Thyroid gland (tissue), 4 donors: ENCODE measurements at regions not wholly inside any gene's neighbourhood (a gene's known extent, or its start where the extent isn't known, plus 50 kb on each side); places are given as distances from the start of the nearest gene placed in this dataset.

Experiments
- DNase-seq, 2 donors: peaks; one replicate each; pipeline ENCODE4 v3.0.0-alpha.2; 2019
- H3K27ac ChIP-seq, 3 donors: fragments of 200-600 bp; sonication (generic); 1 replicate in 2 of 3; 2 replicates in 1 of 3; pipeline ENCODE4 v1.5.1; 2016 to 2019; ENCODE audit warnings: mild to moderate bottlenecking in 1 of 3, moderate library complexity in 1 of 3
- H3K27me3 ChIP-seq: fragments of 200-600 bp; sonication (generic); one replicate; pipeline ENCODE4 v1.5.1; 2019
- H3K36me3 ChIP-seq, 2 donors: fragments of 200-600 bp; sonication (generic); one replicate each; pipeline ENCODE4 v1.5.1; 2016 to 2019
- H3K4me1 ChIP-seq, 2 donors: fragments of 200-600 bp; sonication (generic); one replicate each; pipeline ENCODE4 v1.5.1; 2017 to 2019
- H3K4me3 ChIP-seq, 3 donors: fragments of 200-600 bp; sonication (generic); replicated peaks in 1 of 3; 1 replicate in 2 of 3; 2 replicates in 1 of 3; pipeline ENCODE4 v1.5.1; 2016; ENCODE audit warnings: mild to moderate bottlenecking in 1 of 3
- H3K9me3 ChIP-seq: fragments of 200-600 bp; sonication (generic); one replicate; pipeline ENCODE4 v1.5.1; 2017
- POLR2A ChIP-seq, 2 donors: fragments of 450-650 bp; IDR thresholded peaks; one replicate each; pipeline ENCODE4 v1.6.1; 2017; ENCODE audit warnings: antibody characterized with exemption in 2 of 2, mild to moderate bottlenecking in 2 of 2, moderate library complexity in 1 of 2
- WGBS, 2 donors: methylation state at CpG; one replicate each; pipeline ENCODE4 v1.1.5; 2017; 5-methylcytosine and 5-hydroxymethylcytosine counted together
- intact Hi-C: fragments of 100-400 bp; cut with DNase I; formaldehyde crosslinking; loops from one replicate; pipeline ENCODE4 v1.15.1; 2023
- TF ChIP-seq, protein P1 (sequence below), 6 experiments: fragments of 200-600 bp in 3 of 6; fragments of 450-650 bp in 3 of 6; sonication (generic) in 3 of 6; IDR thresholded peaks; one replicate each; pipeline ENCODE4 v1.5.1; 2016 to 2019; ENCODE audit warnings: antibody characterized with exemption in 6 of 6, mild to moderate bottlenecking in 2 of 6, inconsistent platforms in 1 of 6, moderate library complexity in 1 of 6

DNA sequence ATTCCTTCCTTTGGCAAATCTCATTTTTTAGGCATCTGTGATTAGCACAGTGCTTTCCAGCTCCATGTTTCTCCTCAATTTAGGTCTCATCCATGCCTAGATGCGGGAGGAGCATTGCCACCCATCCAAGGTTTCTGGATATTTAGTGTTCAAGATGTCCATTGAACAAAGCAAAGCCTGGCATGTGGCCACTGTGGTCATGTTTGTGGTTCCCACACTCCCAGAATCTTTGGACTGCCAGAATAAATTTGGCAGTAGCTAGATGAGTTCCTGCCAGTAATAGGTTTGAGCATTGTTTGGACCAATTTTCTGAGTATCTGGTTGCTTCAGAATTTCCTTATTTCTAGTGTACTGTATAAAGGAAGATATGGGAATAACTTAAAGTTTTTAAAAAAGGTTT is 1124.1 kb downstream of the ADGRL3 start:
- no peak for TF ChIP-seq POLR2A (IDR thresholded peaks at IDR 0.05)
- TF ChIP-seq, protein P1, sequence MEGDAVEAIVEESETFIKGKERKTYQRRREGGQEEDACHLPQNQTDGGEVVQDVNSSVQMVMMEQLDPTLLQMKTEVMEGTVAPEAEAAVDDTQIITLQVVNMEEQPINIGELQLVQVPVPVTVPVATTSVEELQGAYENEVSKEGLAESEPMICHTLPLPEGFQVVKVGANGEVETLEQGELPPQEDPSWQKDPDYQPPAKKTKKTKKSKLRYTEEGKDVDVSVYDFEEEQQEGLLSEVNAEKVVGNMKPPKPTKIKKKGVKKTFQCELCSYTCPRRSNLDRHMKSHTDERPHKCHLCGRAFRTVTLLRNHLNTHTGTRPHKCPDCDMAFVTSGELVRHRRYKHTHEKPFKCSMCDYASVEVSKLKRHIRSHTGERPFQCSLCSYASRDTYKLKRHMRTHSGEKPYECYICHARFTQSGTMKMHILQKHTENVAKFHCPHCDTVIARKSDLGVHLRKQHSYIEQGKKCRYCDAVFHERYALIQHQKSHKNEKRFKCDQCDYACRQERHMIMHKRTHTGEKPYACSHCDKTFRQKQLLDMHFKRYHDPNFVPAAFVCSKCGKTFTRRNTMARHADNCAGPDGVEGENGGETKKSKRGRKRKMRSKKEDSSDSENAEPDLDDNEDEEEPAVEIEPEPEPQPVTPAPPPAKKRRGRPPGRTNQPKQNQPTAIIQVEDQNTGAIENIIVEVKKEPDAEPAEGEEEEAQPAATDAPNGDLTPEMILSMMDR (IDR thresholded peaks at IDR 0.05): no peak
- WGBS, 2 donors: 71 to 81% methylated on average over 1 of the region's 1 CpG
- H3K27ac ChIP-seq: no peak overlapping the region
- H3K27me3 ChIP-seq: no peaks in the 10 kb centered on the region
- intact Hi-C loops: no loop called here
- no peaks in the 10 kb centered on the region for H3K9me3 ChIP-seq
- no peaks in the 10 kb centered on the region for H3K36me3 ChIP-seq
- H3K4me1 ChIP-seq: no peaks in the 10 kb centered on the region
- no peak overlapping the region for H3K4me3 ChIP-seq
- DNase-seq: no peak

DNA sequence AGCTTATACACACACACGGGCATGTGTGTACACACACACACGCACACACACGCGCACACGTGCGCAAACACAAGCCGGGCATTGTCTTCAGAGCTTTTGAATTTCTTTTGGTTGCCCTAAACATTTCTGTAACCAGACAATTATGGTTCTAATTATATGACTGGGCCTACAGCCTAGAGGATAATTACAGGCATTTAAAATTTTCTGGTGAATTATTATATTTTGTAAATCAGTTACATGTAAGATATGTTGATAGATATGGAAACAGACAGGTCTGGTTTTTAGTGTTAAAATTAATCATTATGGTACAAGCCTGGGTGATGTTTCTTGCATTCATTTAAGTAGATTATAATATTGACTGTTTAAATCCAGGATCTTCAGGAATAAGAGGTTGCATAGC is 1120.5 kb downstream of the ADGRL3 start:
- 88 to 94% methylated on average over 7 of the region's 7 CpGs for WGBS, 2 donors
- no peak overlapping the region for H3K27ac ChIP-seq
- no peaks in the 10 kb centered on the region for H3K27me3 ChIP-seq
- H3K9me3 ChIP-seq: no peaks in the 10 kb centered on the region
- no peaks in the 10 kb centered on the region for H3K4me1 ChIP-seq
- TF ChIP-seq, protein P1 (IDR thresholded peaks at IDR 0.05): no peak
- TF ChIP-seq POLR2A (IDR thresholded peaks at IDR 0.05): no peak
- no peak for DNase-seq
- H3K36me3 ChIP-seq: no peaks in the 10 kb centered on the region
- H3K4me3 ChIP-seq: no peak overlapping the region
- intact Hi-C loops: no loop called here

DNA sequence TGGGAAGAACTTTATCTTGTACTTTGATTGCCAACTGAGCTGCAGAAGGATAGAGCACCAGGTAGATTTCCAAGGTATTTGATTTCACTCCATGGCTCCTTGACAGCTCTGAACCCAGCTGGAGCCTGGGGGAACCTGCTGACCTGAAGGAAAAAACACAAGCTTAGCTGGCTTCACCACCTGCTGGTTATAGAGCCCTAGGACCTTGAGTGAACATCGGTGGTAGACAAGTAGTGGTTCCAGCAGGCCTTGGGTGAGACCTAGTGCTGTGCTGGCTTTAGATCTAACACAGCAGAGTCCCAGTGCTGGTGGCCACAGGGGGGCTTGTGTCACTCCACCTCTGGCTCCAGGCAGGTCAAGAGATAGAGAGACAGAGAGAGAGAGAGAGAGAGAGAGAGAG is 1102.6 kb downstream of the ADGRL3 start:
- intact Hi-C loops: no loop called here
- H3K9me3 ChIP-seq: no peaks in the 10 kb centered on the region
- no peak overlapping the region for H3K27ac ChIP-seq
- H3K4me1 ChIP-seq: no peaks in the 10 kb centered on the region
- H3K36me3 ChIP-seq: no peaks in the 10 kb centered on the region
- DNase-seq: no peak
- 71 to 89% methylated on average over 1 of the region's 1 CpG for WGBS, 2 donors
- H3K27me3 ChIP-seq: no peaks in the 10 kb centered on the region
- no peak overlapping the region for H3K4me3 ChIP-seq
- no peak for TF ChIP-seq POLR2A (IDR thresholded peaks at IDR 0.05)
- TF ChIP-seq, protein P1 (IDR thresholded peaks at IDR 0.05): no peak

DNA sequence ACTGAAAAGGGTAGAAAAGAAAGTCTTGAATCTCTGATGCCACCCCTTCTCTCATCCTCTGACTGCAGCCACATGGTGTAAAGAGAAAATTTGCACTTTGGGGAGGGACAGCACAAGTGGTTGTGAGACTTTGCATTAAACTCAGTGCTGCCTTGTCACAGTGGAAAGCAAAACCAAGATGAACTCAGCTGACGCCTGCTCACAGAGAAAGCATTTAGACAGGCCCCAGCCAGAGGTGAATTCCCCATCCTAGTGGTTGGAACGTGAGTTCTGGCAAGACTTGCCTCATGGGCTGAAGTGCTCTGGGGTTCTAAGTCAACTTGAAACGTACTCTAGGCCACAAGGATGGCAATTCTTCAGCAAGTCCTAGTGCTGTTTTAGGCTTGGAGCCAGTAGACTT is 1101.4 kb downstream of the ADGRL3 start:
- Histone ChIP-seq H3K27me3 (no peaks in the 10 kb centered on the region), H3K4me1 (no peaks in the 10 kb centered on the region), H3K27ac (no peak overlapping the region), H3K9me3 (no peaks in the 10 kb centered on the region), H3K4me3 (no peak overlapping the region), H3K36me3 (no peaks in the 10 kb centered on the region)
- WGBS, 2 donors: 28 to 51% methylated on average over 3 of the region's 3 CpGs
- no peak for DNase-seq
- intact Hi-C loops: no loop called here
- TF ChIP-seq, protein P1 (IDR thresholded peaks at IDR 0.05): no peak
- no peak for TF ChIP-seq POLR2A (IDR thresholded peaks at IDR 0.05)

GRCh38 chr4:62293551-62293950 is 1093.4 kb downstream of the ADGRL3 start:
- H3K27ac ChIP-seq: no peak overlapping the region
- no peak overlapping the region for H3K4me3 ChIP-seq
- 82 to 91% methylated on average over 2 of the region's 2 CpGs for WGBS, 2 donors
- DNase-seq: no peak
- TF ChIP-seq, protein P1 (IDR thresholded peaks at IDR 0.05): no peak
- intact Hi-C loops: no loop called here
- no peaks in the 10 kb centered on the region for H3K4me1 ChIP-seq
- no peaks in the 10 kb centered on the region for H3K9me3 ChIP-seq
- H3K36me3 ChIP-seq: no peaks in the 10 kb centered on the region
- no peaks in the 10 kb centered on the region for H3K27me3 ChIP-seq
